Fibroblast of lung (primary cell): ENCODE measurements at regions not wholly inside any gene's neighbourhood (a gene's known extent, or its start where the extent isn't known, plus 50 kb on each side); places are given as distances from the start of the nearest gene placed in this dataset.
A peak's percentile ranks its signal among the peaks of the same experiment; 100 is the strongest.
"Not testable (repeated sequence)": the region's sequence is repeated elsewhere in the genome, so short reads cannot be mapped to it uniquely, and the experiment has no call there.

Source experiments
- DNase-seq, 2 donors: peaks; one replicate each; pipeline versions ENCODE4 v3.0.0 to v3.0.0-alpha.2; 2010; ENCODE audit warnings: low read depth in 2 of 2
- H2AFZ ChIP-seq: 2 replicates; pipeline ENCODE4 v1.5.1; 2012; ENCODE audit warnings: low read length, control low read depth, inconsistent platforms
- H3K27ac ChIP-seq: 2 replicates; pipeline ENCODE4 v1.5.1; 2011; ENCODE audit warnings: low read length, control low read depth; ENCODE audit not compliant: insufficient read depth
- H3K27me3 ChIP-seq: 2 replicates; pipeline ENCODE4 v1.5.1; 2011; ENCODE audit warnings: mild to moderate bottlenecking, low read length; ENCODE audit not compliant: control insufficient read depth, insufficient read depth
- H3K36me3 ChIP-seq: 2 replicates; pipeline ENCODE4 v1.5.1; 2011; ENCODE audit warnings: low read length; ENCODE audit not compliant: control insufficient read depth, insufficient read depth
- H3K4me1 ChIP-seq: 2 replicates; pipeline ENCODE4 v1.5.1; 2011; ENCODE audit warnings: low read length; ENCODE audit not compliant: control insufficient read depth, insufficient read depth; ENCODE audit errors: extremely low read depth
- H3K4me2 ChIP-seq: 2 replicates; pipeline ENCODE4 v1.5.1; 2011; ENCODE audit warnings: low read length, control low read depth; ENCODE audit not compliant: insufficient read depth; ENCODE audit errors: extremely low read depth
- H3K4me3 ChIP-seq, 4 experiments: fragments of 200-600 bp in 1 of 4; sonication (generic) in 1 of 4; replicated peaks in 1 of 4; 2 replicates each; pipeline ENCODE4 v1.5.1; 2011 to 2016; ENCODE audit warnings: low read length in 4 of 4, low read depth in 3 of 4, mild to moderate bottlenecking in 3 of 4, control low read depth in 2 of 4, inconsistent platforms in 1 of 4, mixed read lengths in 1 of 4; ENCODE audit not compliant: insufficient read depth in 1 of 4; ENCODE audit errors: control extremely low read depth in 1 of 4
- H3K79me2 ChIP-seq: 2 replicates; pipeline ENCODE4 v1.5.1; 2012; ENCODE audit warnings: mild to moderate bottlenecking, low read length, inconsistent platforms; ENCODE audit not compliant: control insufficient read depth, insufficient read depth
- H3K9ac ChIP-seq: 2 replicates; pipeline ENCODE4 v1.5.1; 2011; ENCODE audit warnings: mild to moderate bottlenecking, low read length, control low read depth; ENCODE audit not compliant: insufficient read depth
- H3K9me3 ChIP-seq: 2 replicates; pipeline ENCODE4 v1.5.1; 2012; ENCODE audit warnings: low read depth, low read length; ENCODE audit not compliant: control insufficient read depth, insufficient read depth
- H4K20me1 ChIP-seq: 2 replicates; pipeline ENCODE4 v1.5.1; 2011; ENCODE audit warnings: low read length; ENCODE audit not compliant: control insufficient read depth, insufficient read depth; ENCODE audit errors: extremely low read depth
- EZH2 ChIP-seq: IDR thresholded peaks from 2 replicates; pipeline ENCODE4 v1.5.1; 2012; ENCODE audit warnings: low read length, control low read depth, mild to moderate bottlenecking; ENCODE audit errors: missing control alignments
- TF ChIP-seq, protein P1 (sequence below), 2 donors: IDR thresholded peaks in 1 of 2; conservative IDR thresholded peaks in 1 of 2; 1 replicate in 1 of 2; 2 replicates in 1 of 2; pipeline ENCODE4 v1.5.1; 2011 to 2012; ENCODE audit warnings: low read length in 2 of 2, control low read depth in 1 of 2, inconsistent platforms in 1 of 2, low read depth in 1 of 2, mild to moderate bottlenecking in 1 of 2

- H3K79me2 ChIP-seq: no peaks in the 10 kb centered on the region
- no peaks in the 10 kb centered on the region for H3K9me3 ChIP-seq
- TF ChIP-seq, protein P1, sequence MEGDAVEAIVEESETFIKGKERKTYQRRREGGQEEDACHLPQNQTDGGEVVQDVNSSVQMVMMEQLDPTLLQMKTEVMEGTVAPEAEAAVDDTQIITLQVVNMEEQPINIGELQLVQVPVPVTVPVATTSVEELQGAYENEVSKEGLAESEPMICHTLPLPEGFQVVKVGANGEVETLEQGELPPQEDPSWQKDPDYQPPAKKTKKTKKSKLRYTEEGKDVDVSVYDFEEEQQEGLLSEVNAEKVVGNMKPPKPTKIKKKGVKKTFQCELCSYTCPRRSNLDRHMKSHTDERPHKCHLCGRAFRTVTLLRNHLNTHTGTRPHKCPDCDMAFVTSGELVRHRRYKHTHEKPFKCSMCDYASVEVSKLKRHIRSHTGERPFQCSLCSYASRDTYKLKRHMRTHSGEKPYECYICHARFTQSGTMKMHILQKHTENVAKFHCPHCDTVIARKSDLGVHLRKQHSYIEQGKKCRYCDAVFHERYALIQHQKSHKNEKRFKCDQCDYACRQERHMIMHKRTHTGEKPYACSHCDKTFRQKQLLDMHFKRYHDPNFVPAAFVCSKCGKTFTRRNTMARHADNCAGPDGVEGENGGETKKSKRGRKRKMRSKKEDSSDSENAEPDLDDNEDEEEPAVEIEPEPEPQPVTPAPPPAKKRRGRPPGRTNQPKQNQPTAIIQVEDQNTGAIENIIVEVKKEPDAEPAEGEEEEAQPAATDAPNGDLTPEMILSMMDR (conservative IDR thresholded peaks at IDR 0.05 in 1 of 2, IDR thresholded peaks at IDR 0.05 in 1 of 2; ENCODE audit: low read depth in 1 of 2, low read length in 2 of 2): no peak
- TF ChIP-seq EZH2: no peak
- no peaks in the 10 kb centered on the region for H3K27me3 ChIP-seq
- H3K4me1 ChIP-seq: no peaks in the 10 kb centered on the region
- H2AFZ ChIP-seq: no peak overlapping the region
- no peak overlapping the region for H3K27ac ChIP-seq
- H4K20me1 ChIP-seq: no peaks in the 10 kb centered on the region
- no peaks in the 10 kb centered on the region for H3K36me3 ChIP-seq
- peak in 1 of 2 donors; percentile 10 for DNase-seq
- no peak overlapping the region for H3K4me2 ChIP-seq
- no peak overlapping the region for H3K4me3 ChIP-seq
- no peak overlapping the region for H3K9ac ChIP-seq
These were observed 97.7 kb upstream of the PCBD1 start for GRCh38 chr10:70985824-70986622.

- no peak for DNase-seq
- Histone ChIP-seq H3K9ac (no peak overlapping the region), H3K27me3 (no peaks in the 10 kb centered on the region), H3K27ac (no peak overlapping the region), H3K4me1 (no peaks in the 10 kb centered on the region), H4K20me1 (no peaks in the 10 kb centered on the region), H3K9me3 (no peaks in the 10 kb centered on the region), H3K36me3 (no peaks in the 10 kb centered on the region), H3K79me2 (no peaks in the 10 kb centered on the region), H2AFZ (no peak overlapping the region), H3K4me3 (no peak overlapping the region), H3K4me2 (no peak overlapping the region)
- TF ChIP-seq, protein P1 (conservative IDR thresholded peaks at IDR 0.05 in 1 of 2, IDR thresholded peaks at IDR 0.05 in 1 of 2; ENCODE audit: low read depth in 1 of 2, low read length in 2 of 2): no peak
- TF ChIP-seq EZH2: no peak
These were observed 98.2 kb upstream of the PCBD1 start for GRCh38 chr10:70986623-70986950.

DNA sequence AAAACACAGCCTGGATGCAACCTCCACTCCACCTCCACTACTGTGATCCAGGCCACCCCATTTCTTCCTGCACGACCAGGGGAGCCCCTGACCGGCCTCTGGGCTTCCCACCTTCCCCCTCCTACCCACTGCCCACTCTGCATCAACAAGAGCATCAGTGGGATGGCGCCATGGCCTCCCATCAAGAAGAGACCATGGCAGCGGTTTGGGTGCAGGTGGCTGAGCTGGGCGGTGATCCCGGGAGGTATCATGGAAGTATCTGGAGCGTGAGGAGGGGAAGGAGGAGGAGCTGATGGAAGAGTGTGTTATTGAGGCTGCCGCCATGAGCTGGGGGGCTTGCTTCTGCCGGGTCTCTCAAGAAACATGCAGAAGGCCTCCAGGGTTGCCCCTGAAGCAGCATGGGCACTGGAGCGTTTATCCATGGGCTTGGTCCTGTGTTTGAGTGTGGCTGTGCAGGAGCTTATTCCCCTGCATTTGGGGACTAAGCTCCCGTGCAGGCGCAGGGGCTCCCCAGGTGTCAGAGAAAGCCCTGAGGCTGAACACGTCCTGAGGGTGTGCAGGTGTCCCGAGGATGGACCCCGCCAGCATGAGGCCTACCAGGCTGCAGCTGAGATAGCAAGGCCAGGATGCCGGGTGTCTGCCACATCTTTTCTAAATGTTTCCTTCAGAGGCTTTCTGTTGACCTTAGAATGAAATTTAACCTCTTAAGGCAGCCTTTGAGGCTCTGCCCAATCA is 99.2 kb upstream of the PCBD1 start:
- H3K4me3 ChIP-seq: no peak overlapping the region
- H3K36me3 ChIP-seq: no peaks in the 10 kb centered on the region
- no peaks in the 10 kb centered on the region for H3K27me3 ChIP-seq
- H2AFZ ChIP-seq: no peak overlapping the region
- no peak for DNase-seq
- no peaks in the 10 kb centered on the region for H3K4me1 ChIP-seq
- TF ChIP-seq EZH2: no peak
- TF ChIP-seq, protein P1 (conservative IDR thresholded peaks at IDR 0.05 in 1 of 2, IDR thresholded peaks at IDR 0.05 in 1 of 2; ENCODE audit: low read depth in 1 of 2, low read length in 2 of 2): no peak
- H3K27ac ChIP-seq: no peak overlapping the region
- no peaks in the 10 kb centered on the region for H4K20me1 ChIP-seq
- no peak overlapping the region for H3K9ac ChIP-seq
- no peak overlapping the region for H3K4me2 ChIP-seq
- no peaks in the 10 kb centered on the region for H3K9me3 ChIP-seq
- no peaks in the 10 kb centered on the region for H3K79me2 ChIP-seq

GRCh38 chr10:70990156-70990555 is 101.8 kb upstream of the PCBD1 start:
- not testable (repeated sequence) for H3K27me3 ChIP-seq, H3K4me1 ChIP-seq, H3K36me3 ChIP-seq, H4K20me1 ChIP-seq, H2AFZ ChIP-seq, DNase-seq, H3K4me3 ChIP-seq, H3K27ac ChIP-seq, H3K9ac ChIP-seq, H3K79me2 ChIP-seq, H3K4me2 ChIP-seq, H3K9me3 ChIP-seq
